22Rv1 (cell line): ENCODE measurements at regions not wholly inside any gene's neighbourhood (a gene's known extent, or its start where the extent isn't known, plus 50 kb on each side); places are given as distances from the start of the nearest gene placed in this dataset.

ENCODE experiments used
- ZFX ChIP-seq: fragments of 450-650 bp; IDR thresholded peaks from 2 replicates; pipeline ENCODE4 v1.6.1; 2017; ENCODE audit warnings: antibody characterized with exemption, borderline replicate concordance
- TF ChIP-seq, protein P1 (sequence below): fragments of 450-650 bp; IDR thresholded peaks from 2 replicates; pipeline ENCODE4 v1.5.1; 2017; ENCODE audit warnings: mild to moderate bottlenecking

DNA sequence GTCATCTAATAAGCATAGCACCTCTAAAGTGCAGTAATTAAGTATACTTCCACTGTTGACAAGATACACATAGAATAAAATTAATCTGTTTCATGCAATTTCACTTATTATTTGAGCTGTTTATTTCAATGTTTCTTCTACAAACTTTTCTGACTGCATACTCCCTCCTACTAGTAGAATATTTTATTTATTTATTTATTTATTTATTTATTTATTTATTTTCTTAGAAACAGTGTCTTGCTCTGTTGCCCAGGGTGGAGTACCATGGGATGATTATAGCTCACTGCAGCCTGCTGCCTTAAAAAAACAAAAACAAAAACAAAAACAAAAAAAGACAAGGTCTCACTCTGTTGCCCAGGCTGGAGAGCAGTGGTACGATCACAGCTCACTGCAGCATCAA is 68.4 kb upstream of the KITLG start:
- TF ChIP-seq, protein P1, sequence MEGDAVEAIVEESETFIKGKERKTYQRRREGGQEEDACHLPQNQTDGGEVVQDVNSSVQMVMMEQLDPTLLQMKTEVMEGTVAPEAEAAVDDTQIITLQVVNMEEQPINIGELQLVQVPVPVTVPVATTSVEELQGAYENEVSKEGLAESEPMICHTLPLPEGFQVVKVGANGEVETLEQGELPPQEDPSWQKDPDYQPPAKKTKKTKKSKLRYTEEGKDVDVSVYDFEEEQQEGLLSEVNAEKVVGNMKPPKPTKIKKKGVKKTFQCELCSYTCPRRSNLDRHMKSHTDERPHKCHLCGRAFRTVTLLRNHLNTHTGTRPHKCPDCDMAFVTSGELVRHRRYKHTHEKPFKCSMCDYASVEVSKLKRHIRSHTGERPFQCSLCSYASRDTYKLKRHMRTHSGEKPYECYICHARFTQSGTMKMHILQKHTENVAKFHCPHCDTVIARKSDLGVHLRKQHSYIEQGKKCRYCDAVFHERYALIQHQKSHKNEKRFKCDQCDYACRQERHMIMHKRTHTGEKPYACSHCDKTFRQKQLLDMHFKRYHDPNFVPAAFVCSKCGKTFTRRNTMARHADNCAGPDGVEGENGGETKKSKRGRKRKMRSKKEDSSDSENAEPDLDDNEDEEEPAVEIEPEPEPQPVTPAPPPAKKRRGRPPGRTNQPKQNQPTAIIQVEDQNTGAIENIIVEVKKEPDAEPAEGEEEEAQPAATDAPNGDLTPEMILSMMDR, result no peak
- no peak for TF ChIP-seq ZFX
